Adrenal gland (tissue), 5 donors: ENCODE measurements at regions not wholly inside any gene's neighbourhood (a gene's known extent, or its start where the extent isn't known, plus 50 kb on each side); places are given as distances from the start of the nearest gene placed in this dataset.

Source experiments
- CTCF ChIP-seq, 6 experiments: fragments of 450-650 bp in 4 of 6; fragments of 200-600 bp in 2 of 6; sonication (generic) in 1 of 6; IDR thresholded peaks; 1 replicate in 5 of 6; 2 replicates in 1 of 6; pipeline versions ENCODE4 v1.5.1 to v1.8.0; 2016 to 2021; ENCODE audit warnings: antibody characterized with exemption in 6 of 6, mild to moderate bottlenecking in 2 of 6, moderate library complexity in 1 of 6
- POLR2A ChIP-seq, 2 donors: fragments of 450-650 bp; IDR thresholded peaks; one replicate each; pipeline ENCODE4 v1.6.1; 2017; ENCODE audit warnings: antibody characterized with exemption in 2 of 2, mild to moderate bottlenecking in 2 of 2, moderate library complexity in 1 of 2
- donor health status: DM: no; HTN: no; CAD: no.

GRCh38 chr6:137390334-137390733, 103.9 kb downstream of the OLIG3 start:
- TF ChIP-seq CTCF (IDR thresholded peaks at IDR 0.05) = no peak
- no peak for TF ChIP-seq POLR2A (IDR thresholded peaks at IDR 0.05)
